GM18517 (cell line): ENCODE measurements at regions not wholly inside any gene's neighbourhood (a gene's known extent, or its start where the extent isn't known, plus 50 kb on each side); places are given as distances from the start of the nearest gene placed in this dataset.
"Not testable (repeated sequence)": the region's sequence is repeated elsewhere in the genome, so short reads cannot be mapped to it uniquely, and the experiment has no call there.

Source experiments
- ATAC-seq: cut with Tn5 transposase; IDR thresholded peaks from one replicate; pipeline ENCODE4 v1.9.1; 2021; ENCODE audit warnings: mild to moderate bottlenecking, moderate library complexity; ENCODE audit not compliant: unreplicated experiment

- no peak for ATAC-seq
These were observed 1103.7 kb upstream of the EPHA6 start for GRCh38 chr3:95710684-95711083.

GRCh38 chr3:95711789-95712188 lies 1102.6 kb upstream of the EPHA6 start:
- ATAC-seq, result no peak

- ATAC-seq, result no peak
These were observed 1099.3 kb upstream of the EPHA6 start for GRCh38 chr3:95715128-95715527.

- no peak for ATAC-seq
These were observed 1097.3 kb upstream of the EPHA6 start for GRCh38 chr3:95717048-95717447.

- no peak for ATAC-seq
These were observed 1096.2 kb upstream of the EPHA6 start for GRCh38 chr3:95718168-95718567.

GRCh38 chr3:95719481-95719880 lies 1094.9 kb upstream of the EPHA6 start:
- no peak for ATAC-seq

- no peak for ATAC-seq
These were observed 1092.5 kb upstream of the EPHA6 start for GRCh38 chr3:95721938-95722337.

- no peak for ATAC-seq
These were observed 1088.6 kb upstream of the EPHA6 start for GRCh38 chr3:95725770-95726169.

- no peak for ATAC-seq
These were observed 1082.6 kb upstream of the EPHA6 start for GRCh38 chr3:95731753-95732152.

- no peak for ATAC-seq
These were observed 1081.1 kb upstream of the EPHA6 start for GRCh38 chr3:95733336-95733735.

- ATAC-seq, result no peak
These were observed 1076.3 kb upstream of the EPHA6 start for GRCh38 chr3:95738045-95738444.

GRCh38 chr3:95744896-95745295 lies 1069.5 kb upstream of the EPHA6 start:
- ATAC-seq, result not testable (repeated sequence)

GRCh38 chr3:95750097-95750496 lies 1064.3 kb upstream of the EPHA6 start:
- ATAC-seq, result no peak

GRCh38 chr3:95751509-95751908 lies 1062.9 kb upstream of the EPHA6 start:
- no peak for ATAC-seq

- ATAC-seq, result no peak
These were observed 1062.2 kb upstream of the EPHA6 start for GRCh38 chr3:95752199-95752598.

GRCh38 chr3:95758707-95759106 lies 1055.7 kb upstream of the EPHA6 start:
- no peak for ATAC-seq

- no peak for ATAC-seq
These were observed 1054.6 kb upstream of the EPHA6 start for GRCh38 chr3:95759614-95760301.

GRCh38 chr3:95775486-95776094 lies 1038.8 kb upstream of the EPHA6 start:
- no peak for ATAC-seq

- no peak for ATAC-seq
These were observed 1032.8 kb upstream of the EPHA6 start for GRCh38 chr3:95781598-95781997.

GRCh38 chr3:95789111-95789510 lies 1025.3 kb upstream of the EPHA6 start:
- ATAC-seq, result no peak

GRCh38 chr3:95797081-95797480 lies 1017.3 kb upstream of the EPHA6 start:
- ATAC-seq, result no peak

- ATAC-seq, result no peak
These were observed 1015.8 kb upstream of the EPHA6 start for GRCh38 chr3:95798628-95799027.

GRCh38 chr3:95810462-95810861 lies 1003.9 kb upstream of the EPHA6 start:
- no peak for ATAC-seq
